NCI-H128 (cell line): ENCODE measurements at regions not wholly inside any gene's neighbourhood (a gene's known extent, or its start where the extent isn't known, plus 50 kb on each side); places are given as distances from the start of the nearest gene placed in this dataset.

ENCODE experiments used
- DNase-seq: peaks from one replicate; lab custom pipeline; 2025; ENCODE audit not compliant: unreplicated experiment; lab: John Stamatoyannopoulos, UW

DNA sequence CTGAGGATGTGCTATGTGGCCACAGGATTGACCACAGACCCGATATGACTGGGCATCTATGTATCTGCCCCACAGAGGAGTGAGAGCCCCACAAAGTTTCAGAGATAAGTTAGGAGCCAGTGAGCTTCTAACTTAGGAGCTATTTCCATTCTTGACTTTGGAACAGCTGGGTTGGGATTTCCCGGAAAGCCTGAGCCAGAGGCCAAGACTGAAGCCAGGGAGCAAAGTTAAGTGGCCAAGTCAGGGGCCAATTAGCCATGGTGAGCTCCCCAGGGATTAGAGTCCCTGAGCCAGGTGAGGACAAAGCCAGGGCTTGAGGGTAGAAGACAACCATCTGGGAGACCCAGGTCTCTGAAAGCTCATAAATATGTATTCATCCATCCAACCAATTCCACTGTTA is 143.6 kb downstream of the MAFB start:
- no peak for DNase-seq

GRCh38 chr20:40542065-40542464 is 147.0 kb downstream of the MAFB start:
- DNase-seq = no peak

GRCh38 chr20:40540166-40540565 is 148.9 kb downstream of the MAFB start:
- DNase-seq = no peak

DNA sequence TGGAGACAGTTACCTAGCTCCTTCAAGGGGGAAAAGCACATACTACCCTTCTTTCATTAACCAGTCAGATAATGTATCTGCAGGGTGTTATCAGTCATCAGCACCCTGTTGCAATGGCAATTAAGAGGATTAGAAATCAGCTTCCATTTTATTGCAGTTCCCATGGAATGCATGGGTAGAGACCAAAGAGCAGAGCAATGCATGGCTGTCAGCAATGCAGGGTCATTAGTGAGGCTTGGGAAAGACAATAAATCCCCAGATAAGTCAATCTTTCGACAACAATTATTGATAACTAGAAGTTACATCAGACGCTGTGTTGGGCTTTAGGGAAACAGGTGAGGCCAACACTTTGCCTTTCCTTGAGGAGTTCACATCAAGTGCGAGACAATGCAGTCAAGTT is 150.9 kb downstream of the MAFB start:
- no peak for DNase-seq

- no peak for DNase-seq
These were observed 152.2 kb downstream of the MAFB start for GRCh38 chr20:40536808-40537207.

GRCh38 chr20:40535816-40536215 is 153.2 kb downstream of the MAFB start:
- no peak for DNase-seq

- no peak for DNase-seq
These were observed 156.9 kb downstream of the MAFB start for GRCh38 chr20:40532103-40532502.

GRCh38 chr20:40525351-40525750 is 163.7 kb downstream of the MAFB start:
- no peak for DNase-seq

DNA sequence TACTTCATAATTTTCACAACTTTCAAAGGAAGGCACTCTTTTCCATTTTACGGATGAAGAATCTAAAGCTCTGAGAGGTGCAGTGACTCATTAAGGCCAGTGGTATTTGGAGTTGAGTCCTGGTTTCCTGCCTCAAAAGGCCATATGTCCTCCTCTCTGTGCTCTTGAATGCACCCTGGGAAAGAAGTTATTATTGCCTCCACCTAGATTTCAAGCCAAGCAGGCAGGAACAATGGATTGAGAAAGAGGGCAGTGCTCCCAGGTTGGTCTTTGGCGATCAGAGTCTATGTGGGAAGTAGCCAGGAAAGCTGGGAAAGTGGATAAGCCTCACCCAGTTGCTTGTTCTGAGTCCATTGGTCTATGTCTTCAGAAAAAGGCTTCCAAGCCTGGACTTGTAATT is 165.0 kb downstream of the MAFB start:
- DNase-seq = no peak

- no peak for DNase-seq
These were observed 166.6 kb downstream of the MAFB start for GRCh38 chr20:40522405-40522804.

DNA sequence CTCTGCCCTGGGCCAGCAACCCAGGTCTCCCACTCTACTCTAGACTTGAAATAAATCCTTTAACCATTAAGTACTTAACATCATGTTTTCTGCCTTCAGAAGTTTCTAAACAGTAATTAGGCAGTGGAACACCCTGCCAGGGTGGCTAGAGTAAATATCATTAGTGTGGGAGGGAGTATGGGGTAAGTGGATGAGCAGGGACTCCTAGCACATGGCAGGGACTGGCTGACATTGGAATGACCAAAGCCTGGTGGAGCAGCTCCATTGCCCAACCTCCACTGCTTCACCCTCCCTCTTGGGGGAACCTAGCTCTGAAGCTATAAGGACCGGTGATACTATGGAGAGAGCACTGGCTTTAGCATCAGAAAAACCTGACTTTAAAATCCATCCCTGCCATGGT is 167.1 kb downstream of the MAFB start:
- no peak for DNase-seq

DNA sequence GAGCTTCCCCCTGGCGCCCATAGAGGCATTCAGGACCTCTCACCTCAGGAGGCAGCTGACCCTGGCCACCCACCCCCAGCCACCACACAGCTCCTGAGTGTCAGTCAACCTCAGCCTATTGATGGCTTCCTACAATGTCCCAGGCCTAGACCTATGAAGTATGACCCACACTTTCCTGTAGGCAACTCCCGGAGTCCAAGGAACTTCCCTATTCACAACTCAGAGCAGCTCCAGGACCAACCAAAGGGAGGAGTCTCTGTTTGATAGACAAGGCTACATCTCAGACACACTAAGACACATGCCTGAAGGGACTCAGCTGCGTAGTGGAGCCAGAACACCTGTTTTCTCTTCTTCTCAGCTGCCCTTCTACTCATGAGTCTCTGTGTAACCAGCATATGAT is 169.1 kb downstream of the MAFB start:
- DNase-seq = no peak

DNA sequence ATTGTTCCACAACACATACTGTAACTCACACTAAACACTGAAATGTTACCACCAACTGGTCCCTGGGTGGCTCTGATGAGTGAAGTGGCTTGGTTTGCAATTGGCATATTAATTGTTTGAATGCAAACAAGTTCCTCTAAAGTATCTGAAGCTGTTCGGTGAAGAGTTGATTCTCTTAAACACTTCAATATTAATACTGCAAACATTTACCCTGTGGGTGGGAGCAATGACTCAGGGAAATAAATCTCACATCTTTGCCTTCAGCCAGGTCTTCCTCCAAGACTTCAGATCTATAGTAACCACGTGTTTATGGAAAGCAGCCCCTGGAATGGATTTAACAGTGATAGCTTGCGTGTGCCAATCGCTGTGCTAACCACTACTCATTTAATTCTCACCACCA is 176.0 kb downstream of the MAFB start:
- DNase-seq = no peak

DNA sequence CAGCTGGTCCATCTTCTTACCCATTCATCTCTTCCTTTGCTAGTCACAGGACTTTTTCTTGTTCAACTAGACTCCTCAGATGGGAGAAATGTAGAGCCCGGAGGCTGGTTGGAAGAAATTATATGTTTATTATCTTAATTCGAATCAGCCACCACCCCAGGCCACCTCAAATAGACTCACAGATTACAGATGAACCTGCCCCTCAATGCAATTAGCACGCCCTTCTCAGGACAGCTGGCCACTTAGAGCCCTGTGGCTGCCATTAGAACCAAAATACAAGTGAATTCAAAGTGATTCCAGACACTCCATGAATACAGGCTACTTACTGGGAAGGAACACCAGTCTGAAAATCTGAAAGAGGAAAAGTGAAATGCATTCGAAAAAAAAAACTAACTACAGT is 176.4 kb downstream of the MAFB start:
- DNase-seq = no peak

DNA sequence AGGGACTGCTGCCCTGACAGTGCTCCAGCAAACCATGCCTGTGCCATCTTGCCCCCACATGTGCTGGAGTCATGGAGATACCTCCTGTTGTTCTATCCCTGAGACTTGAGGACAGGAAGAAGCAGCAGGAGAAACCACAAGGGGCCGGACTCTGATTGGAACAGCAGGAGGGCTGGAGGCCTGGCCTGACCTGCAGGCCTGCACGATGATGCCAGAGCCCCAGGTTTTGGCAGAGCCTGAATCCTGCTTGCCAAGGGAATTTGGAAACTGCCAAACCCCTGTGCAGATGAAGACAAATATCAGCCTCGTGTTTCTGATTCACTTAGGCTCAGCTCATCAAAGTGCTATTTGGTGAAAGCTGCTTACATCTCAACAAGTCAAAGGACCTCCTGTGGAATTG is 177.6 kb downstream of the MAFB start:
- no peak for DNase-seq

- DNase-seq = no peak
These were observed 178.4 kb downstream of the MAFB start for GRCh38 chr20:40510622-40511021.

GRCh38 chr20:40508821-40509220 is 180.2 kb downstream of the MAFB start:
- DNase-seq = no peak

GRCh38 chr20:40506537-40506939 is 182.5 kb downstream of the MAFB start:
- DNase-seq = no peak

DNA sequence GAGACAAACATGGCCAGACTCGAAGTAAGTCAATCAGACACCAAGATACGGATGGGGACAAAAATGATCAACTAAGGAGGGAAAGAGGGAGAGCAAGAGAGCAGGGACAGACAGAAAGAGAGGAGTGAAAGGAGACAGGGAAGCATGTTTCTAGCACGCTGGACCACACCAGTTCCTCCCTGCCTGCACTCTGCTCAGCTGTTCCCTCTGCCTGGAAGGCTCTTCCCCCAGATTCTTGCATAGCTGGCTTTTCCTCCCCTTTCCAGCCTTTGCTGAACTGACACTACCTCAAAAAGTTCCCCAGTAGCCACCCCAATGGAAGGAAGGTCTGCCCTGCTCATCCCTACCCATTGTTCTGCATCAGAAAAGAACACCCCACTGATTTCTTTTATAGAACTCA is 185.9 kb downstream of the MAFB start:
- DNase-seq = no peak

DNA sequence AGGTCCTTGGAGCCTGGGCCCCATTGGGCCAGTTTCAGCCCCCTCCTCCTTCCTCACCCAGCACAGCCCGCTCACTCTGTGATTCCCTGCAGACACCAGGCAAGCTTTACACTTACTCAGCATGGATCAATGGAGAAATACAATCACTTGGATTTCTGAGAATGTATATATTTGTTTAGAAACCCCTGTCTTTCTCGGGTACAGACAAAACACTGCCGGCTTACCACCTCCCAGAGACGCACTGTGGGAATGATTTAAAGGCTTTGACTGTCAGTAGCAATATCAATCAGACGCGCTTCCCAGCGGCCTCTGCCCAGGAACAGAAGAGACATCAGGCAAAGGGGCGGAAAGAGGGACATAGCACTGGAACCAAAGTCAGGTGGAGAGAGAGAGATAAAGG is 186.5 kb downstream of the MAFB start:
- no peak for DNase-seq

DNA sequence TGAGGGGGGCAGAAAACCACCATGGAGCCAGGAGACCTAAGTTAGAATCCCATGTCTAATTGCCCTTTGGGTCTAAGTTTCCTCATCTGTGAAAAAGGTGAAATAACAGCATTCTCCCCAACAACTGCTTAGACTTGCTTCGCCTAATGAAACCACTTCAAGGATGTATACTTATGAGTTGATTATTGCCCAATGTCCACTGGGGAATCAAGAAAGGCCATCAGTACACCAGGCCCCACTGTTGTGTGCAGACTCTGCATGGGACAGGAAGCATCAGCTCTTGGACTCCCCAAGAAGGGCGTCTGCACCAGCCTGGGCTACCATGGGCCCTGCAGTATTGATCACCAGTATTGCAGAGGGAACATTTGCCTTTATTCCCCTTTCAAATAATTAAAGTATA is 189.6 kb downstream of the MAFB start:
- DNase-seq = no peak

GRCh38 chr20:40497899-40498691 is 190.9 kb downstream of the MAFB start:
- no peak for DNase-seq

- DNase-seq = no peak
These were observed 193.1 kb downstream of the MAFB start for GRCh38 chr20:40495956-40496355.
